NCI-H526 (cell line): ENCODE measurements at regions not wholly inside any gene's neighbourhood (a gene's known extent, or its start where the extent isn't known, plus 50 kb on each side); places are given as distances from the start of the nearest gene placed in this dataset.
A peak's percentile ranks its signal among the peaks of the same experiment; 100 is the strongest.

Experiments used
- DNase-seq, 2 experiments: peaks; one replicate each; lab custom pipeline; 2025; lab: John Stamatoyannopoulos, UW

GRCh38 chr5:40413743-40414142 lies 266.0 kb upstream of the PTGER4 start:
- no peak for DNase-seq

GRCh38 chr5:40412771-40413170 lies 266.9 kb upstream of the PTGER4 start:
- DNase-seq = no peak

GRCh38 chr5:40410964-40411635 lies 268.6 kb upstream of the PTGER4 start:
- no peak for DNase-seq

GRCh38 chr5:40410231-40410861 lies 269.4 kb upstream of the PTGER4 start:
- no peak for DNase-seq

GRCh38 chr5:40409601-40410000 lies 270.1 kb upstream of the PTGER4 start:
- no peak for DNase-seq

GRCh38 chr5:40406741-40407211 lies 272.9 kb upstream of the PTGER4 start:
- no peak for DNase-seq

GRCh38 chr5:40405996-40406740 lies 273.5 kb upstream of the PTGER4 start:
- no peak for DNase-seq

- DNase-seq = no peak
Measured at GRCh38 chr5:40405230-40405629, 274.5 kb upstream of the PTGER4 start.

- no peak for DNase-seq
Measured at GRCh38 chr5:40404613-40405012, 275.1 kb upstream of the PTGER4 start.

- no peak for DNase-seq
Measured at GRCh38 chr5:40402007-40402364, 277.7 kb upstream of the PTGER4 start.

GRCh38 chr5:40401284-40402006 lies 278.3 kb upstream of the PTGER4 start:
- peak; percentile 14 to 30 for DNase-seq

GRCh38 chr5:40400245-40400644 lies 279.5 kb upstream of the PTGER4 start:
- no peak for DNase-seq

GRCh38 chr5:40399349-40399748 lies 280.4 kb upstream of the PTGER4 start:
- DNase-seq = no peak

- no peak for DNase-seq
Measured at GRCh38 chr5:40397976-40398375, 281.7 kb upstream of the PTGER4 start.

- DNase-seq = no peak
Measured at GRCh38 chr5:40397091-40397490, 282.6 kb upstream of the PTGER4 start.

- no peak for DNase-seq
Measured at GRCh38 chr5:40396317-40396716, 283.4 kb upstream of the PTGER4 start.

GRCh38 chr5:40395251-40395650 lies 284.5 kb upstream of the PTGER4 start:
- no peak for DNase-seq

GRCh38 chr5:40394698-40395097 lies 285.0 kb upstream of the PTGER4 start:
- DNase-seq = no peak

- no peak for DNase-seq
Measured at GRCh38 chr5:40391642-40392041, 288.1 kb upstream of the PTGER4 start.

GRCh38 chr5:40390281-40391149 lies 289.2 kb upstream of the PTGER4 start:
- DNase-seq = no peak

- no peak for DNase-seq
Measured at GRCh38 chr5:40389591-40389990, 290.1 kb upstream of the PTGER4 start.

GRCh38 chr5:40386289-40386688 lies 293.4 kb upstream of the PTGER4 start:
- no peak for DNase-seq
